G401 (cell line): ENCODE measurements at regions not wholly inside any gene's neighbourhood (a gene's known extent, or its start where the extent isn't known, plus 50 kb on each side); places are given as distances from the start of the nearest gene placed in this dataset.
A peak's percentile ranks its signal among the peaks of the same experiment; 100 is the strongest.
"Not testable (repeated sequence)": the region's sequence is repeated elsewhere in the genome, so short reads cannot be mapped to it uniquely, and the experiment has no call there.

Experiments used
- DNase-seq: peaks from one replicate; pipeline ENCODE4 v3.0.0-alpha.2; 2015; ENCODE audit warnings: low spot score
- in situ Hi-C: cut with HindIII; loops from 2 replicates; pipeline ENCODE4 v1.10.0; 2016; ENCODE audit warnings: low sequenced_read_pairs, mixed read lengths

GRCh38 chr12:3365463-3366411 is 125.3 kb upstream of the PRMT8 start:
- peak; percentile 12 for DNase-seq
- in situ Hi-C loops = no loop called here

GRCh38 chr12:3366451-3367110 is 124.4 kb upstream of the PRMT8 start:
- no peak for DNase-seq
- in situ Hi-C loops = no loop called here

- DNase-seq = no peak
- in situ Hi-C loops = no loop called here
Observed at GRCh38 chr12:3367750-3368444, 123.1 kb upstream of the PRMT8 start.

- in situ Hi-C loops = no loop called here
- DNase-seq = no peak
Observed at GRCh38 chr12:3371018-3371417, 120.0 kb upstream of the PRMT8 start.

- DNase-seq = no peak
- in situ Hi-C loops = no loop called here
Observed at GRCh38 chr12:3375326-3375725, 115.7 kb upstream of the PRMT8 start.

GRCh38 chr12:3376779-3377455 is 114.1 kb upstream of the PRMT8 start:
- no peak for DNase-seq
- in situ Hi-C loops = no loop called here

GRCh38 chr12:3378655-3379054 is 112.3 kb upstream of the PRMT8 start:
- no peak for DNase-seq
- in situ Hi-C loops = no loop called here

- no peak for DNase-seq
- in situ Hi-C loops = no loop called here
Observed at GRCh38 chr12:3379079-3379478, 111.9 kb upstream of the PRMT8 start.

- DNase-seq = no peak
- in situ Hi-C loops = no loop called here
Observed at GRCh38 chr12:3380200-3381043, 110.6 kb upstream of the PRMT8 start.

GRCh38 chr12:3381059-3382047 is 109.7 kb upstream of the PRMT8 start:
- DNase-seq = peak; percentile 8
- in situ Hi-C loops = no loop called here

GRCh38 chr12:3389986-3390385 is 101.0 kb upstream of the PRMT8 start:
- in situ Hi-C loops = no loop called here
- no peak for DNase-seq

- in situ Hi-C loops, DNase-seq: not testable (repeated sequence)
Observed at GRCh38 chr12:3397596-3397995, 93.4 kb upstream of the PRMT8 start.

GRCh38 chr12:3398196-3398789 is 92.7 kb upstream of the PRMT8 start:
- in situ Hi-C loops = no loop called here
- DNase-seq = no peak

GRCh38 chr12:3405821-3406220 is 85.2 kb upstream of the PRMT8 start:
- DNase-seq = no peak
- in situ Hi-C loops = no loop called here

- DNase-seq = no peak
- in situ Hi-C loops = no loop called here
Observed at GRCh38 chr12:3407723-3408122, 83.3 kb upstream of the PRMT8 start.

GRCh38 chr12:3409662-3410061 is 81.3 kb upstream of the PRMT8 start:
- in situ Hi-C loops = no loop called here
- DNase-seq = no peak

- in situ Hi-C loops = no loop called here
- DNase-seq = no peak
Observed at GRCh38 chr12:3416159-3416558, 74.8 kb upstream of the PRMT8 start.
